Astrocyte of the spinal cord (primary cell): ENCODE measurements at regions not wholly inside any gene's neighbourhood (a gene's known extent, or its start where the extent isn't known, plus 50 kb on each side); places are given as distances from the start of the nearest gene placed in this dataset.

Experiments used
- DNase-seq: peaks from one replicate; pipeline ENCODE4 v3.0.0; 2011; ENCODE audit warnings: low read depth, low spot score
- H3K4me3 ChIP-seq: 2 replicates; pipeline ENCODE4 v1.5.1; 2011; ENCODE audit warnings: low read depth, mild to moderate bottlenecking, low read length, moderate library complexity
- CTCF ChIP-seq: IDR thresholded peaks from 2 replicates; pipeline ENCODE4 v1.5.1; 2012; ENCODE audit warnings: low read depth, mild to moderate bottlenecking, low read length, inconsistent platforms
- in situ Hi-C: cut with HindIII; loops from 2 replicates; pipeline ENCODE4 v1.10.0; 2017; ENCODE audit warnings: low sequenced_read_pairs

GRCh38 chr12:84732828-84733340 is 179.7 kb downstream of the SLC6A15 start:
- in situ Hi-C loops = no loop called here
- no peak overlapping the region for H3K4me3 ChIP-seq
- DNase-seq = no peak
- TF ChIP-seq CTCF = no peak

- TF ChIP-seq CTCF = no peak
- in situ Hi-C loops = no loop called here
- no peak for DNase-seq
- H3K4me3 ChIP-seq = no peak overlapping the region
Measured at GRCh38 chr12:84730561-84731162, 181.9 kb downstream of the SLC6A15 start.

- in situ Hi-C loops = no loop called here
- TF ChIP-seq CTCF = no peak
- peak; percentile 10 for DNase-seq
- no peak overlapping the region for H3K4me3 ChIP-seq
Measured at GRCh38 chr12:84727961-84728360, 184.6 kb downstream of the SLC6A15 start.

- TF ChIP-seq CTCF = no peak
- no peak overlapping the region for H3K4me3 ChIP-seq
- DNase-seq = no peak
- in situ Hi-C loops = no loop called here
Measured at GRCh38 chr12:84726780-84727179, 185.8 kb downstream of the SLC6A15 start.

GRCh38 chr12:84723988-84724387 is 188.6 kb downstream of the SLC6A15 start:
- DNase-seq = no peak
- no peak for TF ChIP-seq CTCF
- in situ Hi-C loops = no loop called here
- no peak overlapping the region for H3K4me3 ChIP-seq

- no peak for DNase-seq
- H3K4me3 ChIP-seq = no peak overlapping the region
- no peak for TF ChIP-seq CTCF
- in situ Hi-C loops = no loop called here
Measured at GRCh38 chr12:84719997-84720396, 192.6 kb downstream of the SLC6A15 start.
